ENCODE measurements at regions not wholly inside any gene's neighbourhood (a gene's known extent, or its start where the extent isn't known, plus 50 kb on each side); places are given as distances from the start of the nearest gene placed in this dataset.

DNA sequence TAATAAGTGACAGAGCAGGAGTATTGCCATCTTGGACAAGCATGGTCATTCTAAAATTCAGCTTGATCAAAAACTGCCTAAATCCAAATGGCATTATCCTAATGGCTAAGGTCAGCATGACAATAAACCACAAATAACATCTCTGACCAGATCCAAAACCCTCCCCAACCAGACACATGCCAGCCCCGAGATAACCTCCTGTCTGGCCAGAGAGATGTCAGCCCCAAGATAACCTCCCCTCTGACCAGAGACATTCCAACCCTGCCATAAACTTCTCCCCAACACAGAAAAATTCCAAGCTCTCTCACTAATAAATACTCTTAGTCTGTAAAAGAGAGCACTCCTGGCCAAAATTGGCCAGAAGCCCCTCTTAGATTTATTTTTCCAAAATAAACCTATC is 470.5 kb upstream of the UBE2E2 start:
- H3K18ac ChIP-seq (ENCODE audit: insufficient read length, low read depth, low read length): no peak overlapping the region
- no peaks in the 10 kb centered on the region for H3K9me3 ChIP-seq (ENCODE audit: control insufficient read depth, low read depth, low read length)
- no peak overlapping the region for H4K5ac ChIP-seq (ENCODE audit: insufficient read length, low read depth, low read length)
- H3T11ph ChIP-seq (ENCODE audit: low read length): no peak overlapping the region
- no peaks in the 10 kb centered on the region for H3K79me1 ChIP-seq (ENCODE audit: insufficient read depth, low read depth, low read length, poor library complexity, severe bottlenecking)
- no peaks in the 10 kb centered on the region for H3K79me2 ChIP-seq (ENCODE audit: insufficient read depth, low read length)
- H3K4me1 ChIP-seq (ENCODE audit: insufficient read depth, low read length): no peaks in the 10 kb centered on the region
- DNase-seq: no peak
- H3K9ac ChIP-seq (ENCODE audit: extremely low read depth, insufficient read length, low read length): no peak overlapping the region
- no peak overlapping the region for H2AFZ ChIP-seq (ENCODE audit: low read length)
- no CpG with 5 or more reads among the region's 1 CpG for WGBS (ENCODE audit: extremely low coverage, insufficient read length, low lambda C conversion rate)
- Mint-ChIP-seq H3K4me1 (peaks cover 0 to 9% of the 10 kb centered on the region in 2 experiments; a peak in 2 of 4 replicates), H3K36me3 (ENCODE audit: insufficient read depth in 1 of 3, low read depth in 3 of 3) (no peaks in the 10 kb centered on the region; a peak in 1 of 7 replicates), H3K4me3 (no peak overlapping the region), H3K27me3 (ENCODE audit: low read depth) (no peaks in the 10 kb centered on the region), H3K9me3 (peaks cover 0 to 2% of the 10 kb centered on the region in 2 experiments; a peak in 2 of 5 replicates), H3K27ac (no peak overlapping the region)
- no peaks in the 10 kb centered on the region for H3K27me3 ChIP-seq (ENCODE audit: insufficient read depth, low read length)
- no peak overlapping the region for H2BK12ac ChIP-seq (ENCODE audit: insufficient read length, low read depth, low read length)
- no peak overlapping the region for H4K8ac ChIP-seq (replicated peaks; ENCODE audit: insufficient read length, low read depth, low read length)
- H2BK120ac ChIP-seq (ENCODE audit: low read depth, low read length, poor library complexity, severe bottlenecking): no peak overlapping the region
- H3K23me2 ChIP-seq (ENCODE audit: insufficient read length, low read depth, low read length, poor library complexity, severe bottlenecking): no peaks in the 10 kb centered on the region
- H2BK15ac ChIP-seq (ENCODE audit: low read depth, low read length): no peak overlapping the region
- no peak overlapping the region for H3K27ac ChIP-seq (ENCODE audit: insufficient read length, low read depth, low read length)
- no peak overlapping the region for H2BK20ac ChIP-seq (ENCODE audit: low read depth, low read length, poor library complexity, severe bottlenecking)
- no peak overlapping the region for H4K91ac ChIP-seq (ENCODE audit: insufficient read length, low read depth, low read length)
- H2BK5ac ChIP-seq (ENCODE audit: insufficient read length, low read length): no peak overlapping the region
- no peak overlapping the region for H3K4ac ChIP-seq (ENCODE audit: low read depth, low read length)
- H2AK5ac ChIP-seq (ENCODE audit: insufficient read length, low read length): no peak overlapping the region
- no peak overlapping the region for H3K23ac ChIP-seq (ENCODE audit: insufficient read length, low read depth, low read length)
- H3K56ac ChIP-seq (ENCODE audit: insufficient read length, low read depth, low read length): no peak overlapping the region
- no peaks in the 10 kb centered on the region for H4K20me1 ChIP-seq (ENCODE audit: control insufficient read depth, insufficient read depth, insufficient read length)
- TF ChIP-seq CTCF (conservative IDR thresholded peaks at IDR 0.05): no peak
- no peak overlapping the region for H3K14ac ChIP-seq (ENCODE audit: insufficient read depth, low read length)
- no peak overlapping the region for H3K4me2 ChIP-seq (ENCODE audit: insufficient read depth, insufficient read length, low read length)
